GM21723 (cell line): ENCODE measurements at regions not wholly inside any gene's neighbourhood (a gene's known extent, or its start where the extent isn't known, plus 50 kb on each side); places are given as distances from the start of the nearest gene placed in this dataset.
"Not testable (repeated sequence)": the region's sequence is repeated elsewhere in the genome, so short reads cannot be mapped to it uniquely, and the experiment has no call there.

Experiments used
- ATAC-seq: cut with Tn5 transposase; IDR thresholded peaks from one replicate; pipeline ENCODE4 v1.9.1; 2021; ENCODE audit warnings: mild to moderate bottlenecking, moderate library complexity; ENCODE audit not compliant: unreplicated experiment

GRCh38 chr9:42370172-42370571 lies 186.7 kb downstream of the SPATA31A6 start:
- ATAC-seq: not testable (repeated sequence)

GRCh38 chr9:42371417-42371816 lies 188.0 kb downstream of the SPATA31A6 start:
- not testable (repeated sequence) for ATAC-seq

GRCh38 chr9:42377530-42378417 lies 194.3 kb downstream of the SPATA31A6 start:
- not testable (repeated sequence) for ATAC-seq

DNA sequence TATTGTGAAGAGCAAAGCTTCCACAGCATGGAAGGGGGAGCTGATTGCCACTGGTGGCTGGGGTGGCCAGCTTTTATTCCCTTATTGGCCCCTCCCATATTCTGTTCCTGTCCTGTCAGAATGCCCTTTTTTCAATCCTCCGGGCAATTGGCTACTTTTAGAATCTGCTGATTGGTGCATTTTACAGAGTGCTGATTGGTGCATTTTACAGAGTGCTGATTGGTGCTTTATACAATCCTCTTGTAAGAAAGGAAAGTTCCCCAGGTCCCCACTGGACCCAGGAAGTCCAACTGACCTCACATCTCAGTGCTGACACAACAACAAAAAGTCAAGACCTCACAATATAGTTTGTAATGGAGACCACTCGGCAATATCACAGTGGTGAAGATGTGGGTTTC lies 195.0 kb downstream of the SPATA31A6 start:
- no peak for ATAC-seq

- ATAC-seq: not testable (repeated sequence)
Observed at GRCh38 chr9:42379602-42380001, 196.1 kb downstream of the SPATA31A6 start.

DNA sequence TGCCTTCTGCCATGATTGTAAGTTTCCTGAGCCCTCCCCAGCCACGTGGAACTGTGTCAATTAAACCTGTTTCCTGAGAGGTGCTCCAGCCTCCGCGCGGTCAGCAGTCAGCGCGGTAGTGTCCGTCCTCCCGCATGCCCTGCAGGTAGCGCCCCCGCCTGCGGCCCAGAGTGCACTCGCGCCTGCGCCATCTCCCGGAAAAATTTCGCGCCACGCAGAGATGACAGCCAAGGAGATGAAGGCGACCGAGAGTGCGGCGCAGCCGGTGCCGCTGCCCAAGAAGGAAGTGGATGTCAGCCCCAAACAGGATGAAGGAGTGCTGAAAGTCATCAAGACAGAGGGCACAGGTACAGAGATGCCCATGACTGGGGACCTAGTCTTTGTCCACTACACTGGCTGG lies 201.1 kb downstream of the SPATA31A6 start:
- not testable (repeated sequence) for ATAC-seq

GRCh38 chr9:42385574-42386120 lies 202.2 kb downstream of the SPATA31A6 start:
- ATAC-seq: not testable (repeated sequence)

DNA sequence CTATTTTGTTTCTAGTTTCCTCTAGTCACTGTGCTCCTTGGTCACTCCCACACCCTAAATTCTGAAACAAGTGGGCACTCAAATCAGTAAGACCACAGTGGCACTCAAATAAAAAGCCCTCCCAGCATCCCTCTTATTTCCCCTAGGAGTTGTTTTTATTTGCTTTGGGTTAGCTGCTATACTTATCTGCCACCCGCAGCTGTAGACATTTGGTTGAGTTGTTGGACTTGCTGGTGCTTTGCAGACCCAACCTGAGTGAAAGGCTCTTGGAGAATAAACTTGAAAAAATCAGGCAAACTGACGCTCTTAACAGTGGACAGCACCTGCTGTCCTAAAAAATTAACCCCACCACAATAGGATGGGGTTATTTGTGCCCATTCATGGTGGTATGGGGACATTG lies 203.0 kb downstream of the SPATA31A6 start:
- ATAC-seq: no peak

GRCh38 chr9:42388146-42388690 lies 204.8 kb downstream of the SPATA31A6 start:
- ATAC-seq: no peak

DNA sequence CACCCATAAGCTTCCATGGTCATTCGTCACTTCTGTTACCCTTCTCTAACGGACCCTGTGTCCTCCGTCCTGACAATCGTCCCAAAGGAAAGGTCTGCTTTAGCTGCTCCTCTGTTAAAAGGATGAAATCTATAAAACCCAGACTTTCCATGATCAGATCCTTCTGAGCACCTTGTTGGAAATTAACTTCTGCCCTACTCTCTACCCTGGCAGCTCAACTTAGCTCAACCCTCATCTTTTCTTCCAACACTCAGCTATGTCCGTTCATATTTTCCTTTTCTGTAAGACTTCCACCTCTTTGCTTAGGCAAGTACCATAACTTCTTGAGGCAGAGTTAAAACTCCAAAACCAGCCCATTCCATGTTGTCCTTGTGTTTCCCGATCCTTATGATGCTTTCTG lies 205.4 kb downstream of the SPATA31A6 start:
- ATAC-seq: no peak

DNA sequence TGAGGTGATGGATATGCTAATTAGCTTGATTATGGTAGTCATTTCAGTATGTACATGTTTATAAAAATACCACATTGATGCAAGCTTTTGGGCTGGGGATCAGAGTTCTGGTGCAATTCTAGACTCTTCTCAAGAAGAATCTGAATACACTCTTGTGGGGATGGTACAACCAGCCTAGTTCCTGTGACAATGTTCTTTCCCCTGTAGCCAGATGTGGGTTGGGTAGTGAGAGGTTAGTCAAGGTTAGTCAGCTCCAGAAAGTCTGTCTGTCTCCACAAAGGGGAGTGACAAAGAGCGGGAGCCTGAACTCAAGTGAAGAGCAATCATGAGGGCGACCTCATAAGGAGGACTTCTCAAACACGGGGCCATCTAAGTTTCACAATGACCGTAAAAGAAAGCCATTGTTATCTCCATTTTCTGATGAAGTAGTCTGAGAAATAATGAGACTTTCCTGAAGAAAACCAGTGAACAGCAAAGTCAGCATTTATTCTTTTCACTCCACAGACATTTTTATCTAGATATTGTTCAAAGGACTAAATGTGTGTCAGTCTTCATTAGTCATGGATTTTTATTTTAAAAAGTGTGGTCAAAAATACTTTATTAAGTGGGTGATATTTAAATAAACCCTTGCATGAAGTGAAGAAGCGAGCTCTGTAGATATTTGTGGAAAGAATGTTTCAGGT lies 209.5 kb downstream of the SPATA31A6 start:
- not testable (repeated sequence) for ATAC-seq

DNA sequence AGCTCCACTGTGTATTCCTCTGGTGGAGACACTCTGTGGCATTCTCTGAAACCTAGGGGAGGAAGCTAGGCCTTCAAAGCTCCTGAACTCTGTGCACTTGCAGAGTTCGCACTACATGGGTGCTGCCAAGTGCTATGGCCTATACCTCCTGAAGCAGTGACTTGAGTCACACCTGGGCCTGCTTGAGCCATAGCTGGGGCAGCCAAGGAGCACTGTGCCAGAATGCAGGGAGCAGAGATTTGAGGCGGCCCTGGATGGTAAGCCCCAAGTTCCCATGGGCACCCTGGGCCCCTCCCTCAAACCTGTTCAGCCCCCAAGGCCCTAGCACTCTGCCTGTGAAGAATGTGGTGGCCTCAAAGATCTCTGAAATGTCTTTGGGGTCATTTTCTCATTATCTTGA lies 212.9 kb downstream of the SPATA31A6 start:
- ATAC-seq: no peak

- ATAC-seq: not testable (repeated sequence)
Observed at GRCh38 chr9:42397336-42397735, 213.9 kb downstream of the SPATA31A6 start.

DNA sequence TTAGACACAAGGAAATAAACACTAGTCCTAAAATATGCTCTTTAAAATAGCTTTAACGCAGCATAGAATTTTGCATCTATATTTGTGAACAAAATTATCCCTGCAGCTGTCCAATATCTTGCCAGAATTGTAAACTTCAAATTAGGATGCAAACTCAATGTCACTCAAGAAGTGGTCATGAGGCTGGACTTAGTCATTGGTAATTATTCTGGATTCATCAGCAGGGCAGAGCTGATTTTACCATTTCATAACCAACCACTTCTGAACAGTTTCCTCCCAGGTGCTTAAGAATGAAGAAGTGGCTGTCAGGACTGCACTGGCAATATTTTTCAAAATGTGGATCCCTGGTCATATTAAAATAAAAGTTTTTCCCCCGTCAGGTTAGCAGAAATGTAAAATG lies 219.5 kb downstream of the SPATA31A6 start:
- ATAC-seq: not testable (repeated sequence)

DNA sequence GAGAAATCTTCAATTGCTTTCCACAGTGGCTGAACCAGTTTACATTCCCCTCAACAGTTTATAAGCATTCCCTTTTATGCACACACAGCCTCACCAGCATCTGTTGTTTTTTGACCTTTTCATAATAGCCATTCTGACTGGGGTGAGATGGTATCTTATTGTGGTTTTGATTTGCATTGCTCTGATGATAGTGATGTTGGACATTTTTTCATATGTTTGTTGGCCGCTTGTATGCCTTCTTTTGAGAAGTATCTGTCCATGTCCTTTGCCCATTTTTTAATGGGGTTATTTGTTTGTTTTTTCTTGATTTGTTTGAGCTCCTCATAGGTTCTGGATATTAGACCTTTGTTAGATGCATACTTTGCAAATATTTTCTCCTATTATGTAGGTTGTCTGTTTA lies 226.1 kb downstream of the SPATA31A6 start:
- ATAC-seq: not testable (repeated sequence)

DNA sequence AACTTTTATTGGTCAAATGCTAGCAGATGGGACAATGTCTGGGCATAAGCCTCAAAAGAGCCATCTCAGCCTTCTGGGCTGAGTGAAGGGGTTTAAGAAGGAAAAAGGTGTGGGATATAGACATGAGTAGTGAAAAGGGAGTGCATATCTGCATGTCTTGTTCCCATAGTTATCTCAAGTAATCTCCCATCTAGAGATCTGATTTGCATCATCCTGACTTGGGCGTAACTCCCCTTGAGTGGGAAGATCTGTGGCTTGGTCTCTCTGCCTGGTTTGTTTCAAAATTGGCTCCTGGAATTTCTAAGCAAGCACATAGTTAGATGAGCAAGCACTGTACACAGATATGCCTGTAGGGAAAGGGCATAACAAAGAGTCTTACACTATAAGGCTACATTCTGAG lies 228.9 kb downstream of the SPATA31A6 start:
- ATAC-seq: not testable (repeated sequence)

- ATAC-seq: not testable (repeated sequence)
Observed at GRCh38 chr9:42414865-42415264, 231.4 kb downstream of the SPATA31A6 start.

- not testable (repeated sequence) for ATAC-seq
Observed at GRCh38 chr9:42419652-42420051, 236.2 kb downstream of the SPATA31A6 start.

- ATAC-seq: peak; percentile 65
Observed at GRCh38 chr9:42420324-42420723, 236.9 kb downstream of the SPATA31A6 start.

DNA sequence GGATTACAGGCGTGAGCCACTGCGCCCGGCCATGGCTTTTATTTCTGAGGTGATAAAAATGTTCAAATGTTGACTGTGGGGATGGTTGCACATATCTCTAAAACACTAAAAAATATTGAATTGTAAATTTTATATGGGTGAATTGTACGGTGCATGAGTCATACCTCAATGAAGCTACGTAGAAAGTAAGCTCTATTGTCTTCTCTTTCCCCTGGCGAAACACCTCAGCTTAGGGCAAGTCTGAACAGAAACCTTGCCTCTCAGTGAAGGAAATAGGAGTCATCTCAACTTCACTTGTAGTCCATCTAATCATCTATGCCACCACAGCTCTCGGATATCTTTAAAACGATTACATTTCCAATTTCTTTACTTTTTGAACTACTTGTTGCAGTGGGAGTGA lies 238.2 kb downstream of the SPATA31A6 start:
- not testable (repeated sequence) for ATAC-seq
